GM18502 (cell line): ENCODE measurements at regions not wholly inside any gene's neighbourhood (a gene's known extent, or its start where the extent isn't known, plus 50 kb on each side); places are given as distances from the start of the nearest gene placed in this dataset.

ENCODE experiments used
- ATAC-seq: cut with Tn5 transposase; IDR thresholded peaks from one replicate; pipeline ENCODE4 v1.9.1; 2021; ENCODE audit warnings: mild to moderate bottlenecking; ENCODE audit not compliant: unreplicated experiment, poor library complexity

DNA sequence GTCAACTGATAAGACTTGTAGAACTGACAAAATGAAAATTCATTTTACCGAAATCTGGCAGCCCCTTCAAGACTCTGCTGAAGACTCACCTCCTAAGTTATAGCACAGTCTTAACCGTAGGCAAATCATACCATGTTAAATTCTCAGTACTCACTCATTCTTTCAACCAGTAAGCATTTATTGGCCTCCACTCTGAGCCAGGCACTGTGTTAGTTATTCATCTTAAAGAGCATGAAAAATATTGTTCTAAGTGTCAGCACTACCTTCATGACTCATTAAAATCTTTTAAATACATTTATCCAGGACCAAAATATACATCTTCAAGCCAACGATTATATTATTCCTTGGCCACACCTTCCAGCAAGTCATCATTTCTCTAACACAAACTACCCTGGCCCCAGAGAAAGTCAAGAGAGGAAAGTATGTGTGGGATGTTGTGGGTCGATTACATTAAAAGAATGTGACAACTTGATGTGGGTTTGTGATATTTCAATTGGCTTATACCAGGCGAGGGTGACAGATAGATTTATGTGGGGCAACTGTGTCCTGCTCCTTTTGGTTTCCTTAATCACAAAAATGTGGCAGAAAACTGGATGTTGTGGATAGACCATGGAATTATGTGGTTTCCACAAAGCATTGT lies 55.0 kb downstream of the TMEM30B start:
- no peak for ATAC-seq

DNA sequence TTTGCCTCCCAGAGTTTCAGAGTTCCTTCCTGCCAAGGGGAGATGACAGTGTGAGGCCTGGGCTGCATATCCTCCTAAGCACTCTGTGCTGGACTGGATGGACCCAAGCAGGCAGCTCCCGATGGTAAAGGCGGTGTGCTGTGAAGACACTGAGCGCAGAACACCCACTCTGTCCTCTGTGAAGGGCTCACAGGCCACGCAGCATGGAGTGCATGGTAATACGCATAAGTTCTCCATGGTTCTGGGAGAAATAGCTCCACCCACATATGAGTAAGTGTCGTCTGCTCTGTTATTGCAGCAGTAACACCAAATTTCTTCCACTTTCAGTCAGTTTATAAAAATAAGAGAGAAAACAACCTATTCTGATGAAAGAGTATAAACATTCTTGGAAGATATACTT lies 55.8 kb downstream of the TMEM30B start:
- ATAC-seq, result no peak

DNA sequence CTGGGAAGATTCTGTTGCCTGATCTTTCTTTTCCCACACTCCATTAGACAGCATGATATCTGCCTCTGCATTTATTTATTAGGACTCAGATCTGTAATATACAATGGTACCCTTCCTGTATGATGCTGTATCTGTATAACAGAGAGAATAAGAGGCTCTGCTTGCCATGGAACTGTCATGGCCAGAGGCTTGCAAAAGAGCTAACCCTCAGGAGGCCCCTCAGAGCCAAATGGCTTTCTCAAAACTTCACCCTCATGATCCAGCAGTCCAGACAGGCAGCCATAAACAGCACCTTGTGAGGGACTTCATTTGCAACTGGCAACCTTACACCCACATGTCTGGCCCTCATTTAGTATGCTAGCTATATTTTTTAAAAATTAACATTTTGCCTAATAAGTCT lies 57.6 kb downstream of the TMEM30B start:
- ATAC-seq, result no peak

DNA sequence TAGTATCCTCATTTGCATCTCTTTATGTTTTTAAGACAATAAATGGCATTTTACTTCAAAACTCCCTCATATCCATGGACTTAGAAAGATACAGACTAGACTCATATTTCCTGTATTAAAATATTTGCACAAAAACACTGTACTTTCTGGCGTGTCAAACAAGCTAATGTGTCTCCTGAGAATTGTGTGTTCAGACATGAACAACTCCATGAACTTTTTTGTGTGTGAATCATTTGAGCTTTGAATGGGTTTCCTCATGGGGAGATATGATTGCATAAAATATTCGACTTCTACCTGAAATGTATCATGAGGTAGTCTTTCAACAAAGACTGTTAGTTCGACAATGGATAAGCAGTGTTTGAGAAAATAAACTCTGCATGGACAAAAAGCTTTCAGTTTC lies 58.8 kb downstream of the TMEM30B start:
- no peak for ATAC-seq

DNA sequence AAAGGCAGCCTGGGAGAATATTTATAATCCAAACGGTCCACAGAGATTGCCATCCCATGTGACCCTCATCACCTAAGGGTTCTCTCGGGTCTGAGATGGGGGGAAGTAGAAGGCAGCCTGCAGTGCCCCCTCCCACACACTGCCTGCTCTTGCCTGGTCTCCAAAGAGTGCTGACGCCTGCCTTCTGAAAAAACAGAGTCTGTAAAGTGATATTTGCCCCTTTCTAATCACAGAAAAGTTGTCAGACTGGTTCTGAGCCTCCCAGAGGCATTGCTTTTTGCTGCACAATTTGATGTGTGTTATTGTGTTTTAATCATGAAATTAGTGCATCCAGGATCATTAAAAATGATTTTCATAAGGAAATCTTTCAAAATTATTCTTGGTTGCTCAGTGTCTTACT lies 59.2 kb downstream of the TMEM30B start:
- ATAC-seq, result no peak

DNA sequence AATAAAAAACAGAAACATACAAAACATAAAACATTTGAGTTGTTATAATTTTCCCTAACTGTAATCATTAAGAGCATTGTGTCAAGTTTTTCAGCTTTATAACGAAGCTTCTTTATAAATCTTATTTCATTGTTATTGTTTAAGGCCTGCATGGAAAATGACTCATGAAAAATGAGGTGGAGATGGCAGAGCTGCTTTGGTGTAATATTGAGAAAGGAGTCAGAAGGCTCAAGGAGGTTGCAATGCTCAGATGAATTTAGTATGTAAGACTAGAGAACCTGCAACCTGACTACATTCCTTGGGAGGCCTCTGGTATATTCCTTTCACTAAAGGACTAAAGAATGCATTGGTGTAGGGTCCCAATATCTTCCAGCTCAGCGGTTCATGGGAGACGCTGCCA lies 61.5 kb downstream of the TMEM30B start:
- ATAC-seq, result no peak

DNA sequence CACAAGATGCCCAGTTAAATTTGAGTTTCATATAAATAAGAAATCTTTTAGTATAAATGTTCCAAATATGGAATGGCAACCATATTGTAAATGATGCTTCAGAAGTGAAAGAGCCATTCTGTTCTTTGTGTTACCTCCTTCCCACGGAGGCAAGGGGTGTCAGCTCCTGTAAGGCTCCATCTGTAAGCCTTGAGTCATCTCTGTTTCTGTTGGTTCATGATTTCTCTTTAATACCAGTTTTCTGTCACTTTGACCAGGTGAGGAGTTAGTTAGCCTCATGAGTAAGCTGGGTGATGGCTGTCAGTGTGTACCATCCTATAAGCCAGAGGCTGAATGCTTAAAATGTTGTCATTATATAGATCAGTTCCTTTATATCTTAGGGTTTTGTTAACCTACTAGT lies 61.9 kb downstream of the TMEM30B start:
- ATAC-seq, result no peak

DNA sequence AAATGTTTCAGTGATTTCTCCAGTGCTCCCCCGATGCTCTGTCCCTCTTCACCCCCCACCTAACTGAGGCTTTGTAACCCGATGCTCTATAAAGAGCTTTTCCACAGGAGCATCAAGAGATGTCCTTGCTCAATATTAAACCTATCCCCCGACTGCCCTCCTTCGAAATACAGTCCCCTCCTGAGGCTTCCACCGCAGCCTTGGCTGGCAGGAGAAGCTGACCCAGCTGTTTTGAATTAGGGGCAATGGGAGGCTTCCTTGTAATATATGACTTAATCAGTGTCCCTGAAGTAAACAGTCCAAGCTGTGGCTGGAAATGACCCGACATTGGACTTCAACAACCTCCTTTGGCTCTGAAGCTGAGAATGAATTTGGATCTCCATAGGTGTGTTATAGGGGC lies 62.4 kb downstream of the TMEM30B start:
- no peak for ATAC-seq

DNA sequence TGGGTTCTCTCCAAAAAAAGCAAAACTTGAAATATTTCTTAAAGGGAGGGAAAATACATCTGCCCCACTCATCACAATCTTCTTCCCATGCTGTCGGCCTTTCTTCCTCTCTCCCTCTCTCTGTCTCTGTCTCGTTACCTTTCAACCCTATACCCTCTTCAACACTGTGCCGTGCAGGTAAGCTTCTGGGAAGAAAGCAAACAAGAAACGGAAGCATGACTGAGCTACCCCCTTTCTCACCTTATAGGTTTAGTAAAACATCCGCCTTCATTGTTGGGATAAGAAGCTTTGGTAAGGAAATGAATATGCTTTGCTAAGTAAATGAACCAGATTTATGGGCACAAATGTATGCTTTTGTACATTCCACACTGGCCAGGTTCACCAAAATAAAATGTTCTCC lies 63.0 kb downstream of the TMEM30B start:
- no peak for ATAC-seq

DNA sequence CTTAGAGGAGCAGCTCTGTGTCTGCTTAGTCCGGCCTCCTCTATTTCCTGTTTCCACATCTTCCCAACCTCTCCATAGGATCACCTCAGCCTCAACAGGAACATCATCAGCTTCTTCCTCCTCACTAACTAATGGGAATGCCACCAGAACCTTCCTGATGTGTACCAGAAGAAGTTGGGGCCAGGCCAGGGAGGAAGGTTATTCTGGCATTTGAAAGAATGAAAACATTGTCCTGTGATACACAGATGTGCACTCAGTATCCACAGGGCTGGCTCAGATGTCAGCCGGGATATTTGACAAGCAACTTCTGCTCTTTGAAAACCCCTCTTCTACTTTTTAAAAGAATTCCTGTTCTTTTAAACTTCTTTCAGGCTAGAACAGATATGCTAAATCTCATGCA lies 63.6 kb downstream of the TMEM30B start:
- ATAC-seq, result no peak

DNA sequence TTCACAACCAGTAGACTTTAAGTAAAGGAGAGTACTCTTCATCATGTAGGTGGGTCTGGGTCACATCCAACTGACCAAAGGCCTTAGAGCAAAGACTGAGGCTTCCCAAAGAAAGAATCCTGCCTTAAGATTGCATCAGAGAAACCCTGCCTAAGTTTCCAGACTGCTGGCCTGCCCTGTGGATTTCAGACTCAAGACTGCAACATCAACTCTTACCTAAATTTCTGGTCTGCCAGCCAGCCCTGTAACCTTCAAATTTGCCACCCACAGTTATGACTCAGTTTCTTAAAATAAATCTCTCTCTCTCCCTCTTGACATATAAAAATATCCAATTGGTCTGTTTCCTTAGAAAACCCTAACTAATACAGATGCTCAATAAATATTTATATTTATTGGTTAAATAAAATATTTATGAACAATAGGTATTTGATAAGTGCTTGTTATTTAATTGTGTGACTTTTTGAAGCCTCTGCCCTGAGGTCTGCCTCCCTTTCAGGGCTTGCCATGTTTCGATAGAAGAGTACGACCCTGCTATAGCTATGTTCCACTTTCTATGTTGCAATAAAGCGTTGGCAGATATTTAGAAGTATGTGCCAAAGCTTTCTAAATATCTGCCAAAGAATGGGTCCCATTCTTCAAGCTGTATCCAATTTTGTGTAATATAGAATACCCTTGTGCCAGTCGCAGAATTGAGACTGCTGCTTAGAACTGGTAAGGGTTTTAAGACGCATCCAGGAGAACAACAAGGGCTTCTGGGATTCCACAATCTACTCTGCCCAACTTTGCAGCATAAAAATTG lies 65.7 kb downstream of the TMEM30B start:
- ATAC-seq, result no peak

DNA sequence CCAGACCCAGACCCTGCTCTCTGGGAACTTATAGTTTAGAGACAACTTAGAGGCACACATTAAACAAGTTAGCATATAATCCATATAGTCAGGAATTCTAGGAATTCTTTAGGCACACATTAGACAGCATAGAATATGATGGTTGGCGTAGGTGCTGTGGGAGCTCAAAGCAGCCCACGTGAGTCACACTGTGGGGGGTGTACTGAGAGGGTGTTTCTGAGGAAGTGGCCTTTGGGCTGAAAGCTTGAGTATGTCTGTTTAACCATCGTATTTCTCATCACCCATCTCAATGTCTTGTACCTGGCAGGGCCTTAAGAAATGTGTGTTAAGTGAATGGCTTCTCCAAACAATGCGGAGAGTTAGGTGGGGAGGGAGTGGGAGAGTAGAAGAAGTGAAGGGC lies 67.2 kb downstream of the TMEM30B start:
- no peak for ATAC-seq

DNA sequence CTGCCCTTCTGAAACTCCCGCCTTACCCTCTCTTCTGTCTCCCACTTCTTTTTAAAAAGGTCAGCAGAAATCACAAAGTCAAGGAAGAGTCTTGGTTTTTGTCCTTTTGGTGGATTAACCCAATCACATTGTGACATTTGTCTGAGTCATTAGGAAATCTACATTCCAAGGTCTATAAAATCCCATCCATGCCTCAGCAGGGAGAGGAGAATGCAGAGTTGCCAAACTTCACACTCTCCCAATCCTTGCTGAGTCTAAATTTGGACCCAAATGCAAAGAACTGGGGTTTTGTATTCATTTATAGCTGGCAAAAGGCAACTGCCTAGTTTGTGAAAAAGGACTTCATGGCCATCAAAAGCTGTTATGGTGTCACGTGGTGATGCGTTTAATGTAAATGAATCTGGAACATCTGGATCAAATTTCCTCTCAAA lies 67.9 kb downstream of the TMEM30B start:
- no peak for ATAC-seq

DNA sequence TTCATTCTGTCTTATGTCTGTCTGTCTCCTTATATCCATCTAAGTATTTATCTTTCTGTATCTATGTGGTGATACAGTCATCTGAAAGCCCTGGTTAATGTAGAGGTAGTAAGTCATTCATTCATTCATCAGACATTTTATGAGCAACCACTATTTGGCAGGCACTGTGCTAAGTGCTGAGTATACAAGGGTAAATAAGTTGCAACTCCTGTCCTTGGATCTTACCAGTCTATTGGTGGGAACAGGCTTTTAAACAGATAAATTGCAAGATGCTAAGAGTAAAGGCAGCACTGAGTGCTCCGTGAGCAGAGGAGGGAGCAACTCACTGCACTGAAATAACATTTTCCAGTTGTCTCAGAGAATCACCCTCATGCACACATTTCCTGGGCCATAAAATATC lies 68.6 kb downstream of the TMEM30B start:
- no peak for ATAC-seq

DNA sequence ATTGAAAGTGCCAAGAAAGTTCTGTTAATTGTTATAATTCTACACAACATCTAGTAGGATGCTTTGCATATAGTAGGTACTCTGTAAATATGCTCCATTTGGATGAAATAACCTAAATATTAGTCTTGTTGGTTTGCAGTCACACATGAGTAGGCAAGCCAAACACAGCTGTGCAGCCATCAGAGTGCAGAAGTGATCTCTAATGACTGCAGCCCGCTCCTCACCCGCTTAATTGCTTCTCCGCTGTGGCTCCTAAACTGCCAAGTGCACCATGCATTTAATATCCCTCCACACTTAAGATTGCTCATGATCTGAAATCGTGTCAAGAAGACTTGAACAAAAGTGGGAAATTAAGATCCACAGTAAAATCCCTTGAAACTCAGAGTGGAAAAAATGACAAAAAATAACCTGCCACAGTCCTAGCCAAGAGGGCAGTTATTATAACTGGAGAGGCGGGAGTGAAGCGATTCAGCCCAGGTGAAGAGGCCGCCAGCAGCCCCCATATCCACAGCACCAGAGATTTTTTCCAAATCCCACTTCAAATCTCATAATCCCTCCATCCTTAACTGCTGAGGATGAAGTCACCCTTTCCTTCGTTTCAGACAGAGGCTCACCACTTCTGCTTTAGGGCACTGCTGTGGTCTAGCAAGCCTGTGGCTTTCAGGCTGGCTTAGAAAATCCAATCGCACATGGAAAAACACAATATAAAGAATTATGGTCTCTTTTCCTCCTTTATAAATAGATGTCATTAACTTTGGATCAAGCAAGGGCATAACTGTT lies 69.5 kb downstream of the TMEM30B start:
- ATAC-seq, result no peak

DNA sequence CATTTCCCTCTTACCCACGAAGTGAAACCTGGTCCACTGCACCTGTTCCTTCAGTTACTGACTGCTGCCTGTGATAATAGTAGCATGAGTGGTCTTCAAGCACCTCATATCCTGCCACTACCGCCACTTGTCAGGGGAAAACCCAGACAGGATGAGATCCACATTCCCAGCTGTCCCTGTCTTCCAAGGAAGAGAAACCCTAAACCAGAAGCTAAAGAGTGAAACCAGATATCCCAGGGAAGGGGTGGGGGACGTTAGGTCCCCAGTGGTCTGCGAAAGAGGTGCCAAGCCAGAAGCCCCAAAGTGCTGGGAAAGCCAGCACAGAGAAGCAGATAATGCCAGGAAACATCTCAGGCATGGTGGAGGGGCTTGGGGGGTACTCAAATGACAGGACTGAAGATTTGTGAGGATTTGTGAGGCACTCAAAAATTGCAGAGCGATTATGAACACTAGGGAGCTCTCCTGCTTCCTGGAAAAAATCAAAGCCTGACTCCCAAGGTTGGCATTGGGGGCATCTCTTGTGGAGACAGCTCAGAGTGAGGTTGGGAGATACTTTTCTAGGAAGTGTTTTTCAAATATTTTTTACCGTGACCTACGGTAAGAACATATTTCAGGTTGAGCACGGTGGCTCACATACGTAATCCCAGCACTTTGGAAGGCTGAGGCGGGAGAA lies 77.9 kb downstream of the TMEM30B start:
- no peak for ATAC-seq

DNA sequence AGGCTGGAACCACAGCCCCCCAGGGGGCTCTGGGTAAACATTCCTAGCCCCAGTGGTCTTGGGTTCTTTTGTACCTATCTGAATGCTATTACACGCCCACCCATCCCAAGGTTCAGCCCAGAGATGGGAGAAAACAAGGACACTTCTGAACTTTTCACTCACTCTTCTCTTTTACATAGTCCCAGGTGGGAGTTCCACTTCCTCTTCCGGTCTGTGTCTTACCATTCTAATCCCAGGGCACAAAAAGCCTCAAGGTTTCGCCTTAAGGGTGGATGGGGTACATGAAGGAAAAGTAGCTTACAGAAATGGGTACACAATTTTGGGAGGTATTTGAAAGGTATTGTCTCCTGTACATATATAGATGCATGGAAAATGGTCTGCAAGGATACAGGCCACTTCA lies 79.0 kb downstream of the TMEM30B start:
- no peak for ATAC-seq

DNA sequence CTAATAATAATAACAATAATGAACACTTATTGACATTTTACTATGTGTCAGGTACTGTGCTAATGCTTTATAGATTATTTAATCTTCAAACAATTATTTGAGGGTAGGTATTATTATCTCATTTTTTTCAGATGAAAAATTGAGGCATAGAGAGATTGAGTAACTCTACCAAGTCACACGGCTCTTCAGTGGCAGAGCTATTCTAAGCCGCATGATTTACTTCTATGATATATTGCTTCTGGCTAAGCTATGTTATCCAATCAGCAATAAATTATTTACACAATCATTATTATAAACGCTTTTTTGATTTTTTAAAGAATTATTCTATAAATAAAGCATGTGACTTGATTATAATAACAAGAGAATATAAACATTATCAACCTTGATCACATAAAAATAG lies 80.0 kb downstream of the TMEM30B start:
- ATAC-seq, result no peak

DNA sequence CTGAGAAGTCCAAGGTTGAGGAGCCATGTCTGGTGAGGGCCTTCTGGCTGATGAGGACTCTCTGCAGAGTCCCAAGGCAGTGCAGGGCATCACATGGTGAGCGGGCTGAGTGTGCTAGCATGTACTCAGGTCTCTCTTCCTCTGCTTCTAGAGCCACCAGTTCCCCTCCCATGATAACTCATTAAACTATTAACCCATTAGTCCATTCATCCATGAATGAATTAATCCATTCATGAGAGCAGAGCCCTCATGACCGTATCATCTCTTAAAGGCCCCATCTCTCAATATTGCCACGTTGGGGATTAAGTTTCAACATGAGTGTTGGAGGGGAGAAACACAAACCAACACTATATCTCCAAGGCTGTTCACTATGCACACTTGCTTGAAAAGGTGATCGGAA lies 83.7 kb downstream of the TMEM30B start:
- ATAC-seq, result no peak

DNA sequence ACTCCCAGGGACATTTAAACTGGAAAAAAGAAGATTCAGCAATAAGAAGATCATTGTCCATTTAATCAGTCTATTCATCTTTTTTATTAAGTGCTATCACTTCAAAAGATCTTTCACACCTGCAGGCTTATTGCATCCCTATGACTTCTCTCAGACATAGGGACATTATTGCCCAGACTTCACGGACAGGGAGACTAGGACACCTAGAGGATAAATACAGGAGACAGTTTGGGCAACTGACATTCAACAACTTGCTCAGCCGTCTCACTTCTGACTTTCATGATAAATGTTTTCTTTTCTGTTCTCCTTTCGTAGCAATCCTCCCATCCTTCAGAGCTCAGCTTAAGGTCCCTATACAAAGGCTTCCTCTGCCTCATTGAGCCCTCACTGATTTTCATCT lies 84.3 kb downstream of the TMEM30B start:
- no peak for ATAC-seq

DNA sequence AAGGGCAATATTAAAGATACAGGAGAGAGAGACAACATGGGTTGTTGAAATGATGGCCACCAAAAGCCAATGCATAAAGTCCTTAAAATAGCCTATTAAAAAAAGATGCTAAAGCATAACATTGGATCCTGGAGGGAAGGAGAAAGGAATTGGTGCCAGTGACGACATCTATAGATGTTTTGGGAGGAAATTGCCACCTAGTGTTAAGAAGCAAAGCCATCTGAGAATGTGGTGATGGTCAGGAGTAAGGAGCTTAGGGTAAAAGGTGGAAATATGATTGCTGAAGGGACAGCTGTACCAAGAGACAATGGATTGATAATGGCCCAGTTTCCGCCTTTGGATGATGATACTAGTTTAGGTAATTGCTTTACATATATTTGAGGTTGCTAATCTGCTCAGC lies 85.1 kb downstream of the TMEM30B start:
- ATAC-seq, result no peak
